ENCODE measurements at regions not wholly inside any gene's neighbourhood (a gene's known extent, or its start where the extent isn't known, plus 50 kb on each side); places are given as distances from the start of the nearest gene placed in this dataset.

DNA sequence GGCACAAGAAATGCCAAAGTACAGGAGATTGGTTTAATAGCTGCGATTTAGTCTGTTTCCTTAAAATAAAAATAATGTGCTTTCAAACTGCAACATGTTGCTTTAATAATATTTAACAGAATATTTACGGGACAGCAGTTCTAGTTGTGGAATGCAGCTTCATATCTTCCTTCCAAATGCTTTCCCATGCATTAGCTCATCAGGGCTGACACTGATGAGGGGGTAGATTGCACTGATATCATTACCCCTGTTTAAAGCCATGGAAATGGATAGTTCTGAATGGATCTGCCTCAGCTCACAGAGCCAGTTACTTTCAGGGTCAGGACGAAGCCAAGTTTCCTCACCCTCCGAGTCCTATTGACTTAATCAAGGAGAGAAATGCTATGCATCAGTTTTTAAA lies 93.2 kb upstream of the OSMR start:
- FAIRE-seq (no peak), DNase-seq (no peak), ATAC-seq (no peak)
- H3K36me3 ChIP-seq = no peaks in the 10 kb centered on the region
- 65 to 74% methylated on average over 4 of the region's 4 CpGs for WGBS, 2 donors
- no peaks in the 10 kb centered on the region for H3K27me3 ChIP-seq
- H3K27ac ChIP-seq = no peak overlapping the region
- H3K9me3 ChIP-seq = no peaks in the 10 kb centered on the region
- intact Hi-C loops (cut with DNase I) = no loop called here
- TF ChIP-seq, protein P1, sequence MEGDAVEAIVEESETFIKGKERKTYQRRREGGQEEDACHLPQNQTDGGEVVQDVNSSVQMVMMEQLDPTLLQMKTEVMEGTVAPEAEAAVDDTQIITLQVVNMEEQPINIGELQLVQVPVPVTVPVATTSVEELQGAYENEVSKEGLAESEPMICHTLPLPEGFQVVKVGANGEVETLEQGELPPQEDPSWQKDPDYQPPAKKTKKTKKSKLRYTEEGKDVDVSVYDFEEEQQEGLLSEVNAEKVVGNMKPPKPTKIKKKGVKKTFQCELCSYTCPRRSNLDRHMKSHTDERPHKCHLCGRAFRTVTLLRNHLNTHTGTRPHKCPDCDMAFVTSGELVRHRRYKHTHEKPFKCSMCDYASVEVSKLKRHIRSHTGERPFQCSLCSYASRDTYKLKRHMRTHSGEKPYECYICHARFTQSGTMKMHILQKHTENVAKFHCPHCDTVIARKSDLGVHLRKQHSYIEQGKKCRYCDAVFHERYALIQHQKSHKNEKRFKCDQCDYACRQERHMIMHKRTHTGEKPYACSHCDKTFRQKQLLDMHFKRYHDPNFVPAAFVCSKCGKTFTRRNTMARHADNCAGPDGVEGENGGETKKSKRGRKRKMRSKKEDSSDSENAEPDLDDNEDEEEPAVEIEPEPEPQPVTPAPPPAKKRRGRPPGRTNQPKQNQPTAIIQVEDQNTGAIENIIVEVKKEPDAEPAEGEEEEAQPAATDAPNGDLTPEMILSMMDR (IDR thresholded peaks at IDR 0.05) = no peak
- no peaks in the 10 kb centered on the region for H3K4me1 ChIP-seq
- no peak overlapping the region for H3K4me3 ChIP-seq

DNA sequence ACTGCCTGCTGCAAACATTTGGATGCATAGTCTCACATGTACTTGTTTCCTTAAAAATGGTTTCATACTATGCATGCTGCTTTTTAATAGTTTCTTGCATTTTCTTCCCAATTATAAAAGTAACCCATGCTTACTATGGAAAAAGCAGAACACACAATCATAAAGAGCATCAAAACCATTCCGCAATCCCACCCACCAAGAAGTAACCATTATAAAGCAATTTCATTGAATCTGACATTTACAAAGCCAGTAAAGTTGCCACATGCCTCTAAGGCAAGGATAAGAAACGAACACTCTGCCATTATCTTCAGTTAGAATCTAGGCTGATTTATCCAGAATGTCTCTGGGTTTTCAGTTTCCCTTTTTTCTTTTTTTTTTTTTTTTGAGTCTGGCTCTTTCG lies 92.7 kb upstream of the OSMR start:
- no peaks in the 10 kb centered on the region for H3K27me3 ChIP-seq
- H3K4me3 ChIP-seq = no peak overlapping the region
- no peaks in the 10 kb centered on the region for H3K9me3 ChIP-seq
- FAIRE-seq (no peak), ATAC-seq (no peak), DNase-seq (no peak)
- TF ChIP-seq, protein P1 (IDR thresholded peaks at IDR 0.05) = no peak
- H3K36me3 ChIP-seq = no peaks in the 10 kb centered on the region
- intact Hi-C loops (cut with DNase I) = no loop called here
- H3K27ac ChIP-seq = no peak overlapping the region
- WGBS, 2 donors = 70 to 80% methylated on average over 3 of the region's 3 CpGs
- no peaks in the 10 kb centered on the region for H3K4me1 ChIP-seq

DNA sequence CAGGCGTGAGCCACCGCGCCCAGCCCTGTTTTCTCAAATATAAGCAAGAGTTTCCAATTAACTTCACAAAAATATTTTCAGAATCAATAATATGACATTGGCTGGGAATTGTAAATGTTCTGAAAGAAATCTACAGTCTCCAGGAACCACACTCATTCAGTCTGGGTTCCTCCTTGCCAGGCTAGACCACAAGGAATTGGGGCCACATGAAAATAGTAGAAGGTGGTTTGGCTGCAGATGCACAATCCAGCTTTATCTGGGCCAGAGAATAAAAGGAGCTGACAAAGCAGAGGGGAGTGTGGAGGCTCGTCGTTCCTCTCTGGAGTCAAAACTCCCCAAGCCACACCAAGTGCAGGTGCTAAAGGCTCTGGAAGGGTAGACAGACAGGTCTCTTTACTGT lies 92.0 kb upstream of the OSMR start:
- ATAC-seq (no peak), FAIRE-seq (no peak), DNase-seq (no peak)
- no peak overlapping the region for H3K27ac ChIP-seq
- no peaks in the 10 kb centered on the region for H3K27me3 ChIP-seq
- no peaks in the 10 kb centered on the region for H3K36me3 ChIP-seq
- WGBS, 2 donors = 59 to 74% methylated on average over 5 of the region's 5 CpGs
- intact Hi-C loops (cut with DNase I) = no loop called here
- H3K4me3 ChIP-seq = no peak overlapping the region
- TF ChIP-seq, protein P1 (IDR thresholded peaks at IDR 0.05) = no peak
- H3K4me1 ChIP-seq = no peaks in the 10 kb centered on the region
- no peaks in the 10 kb centered on the region for H3K9me3 ChIP-seq

DNA sequence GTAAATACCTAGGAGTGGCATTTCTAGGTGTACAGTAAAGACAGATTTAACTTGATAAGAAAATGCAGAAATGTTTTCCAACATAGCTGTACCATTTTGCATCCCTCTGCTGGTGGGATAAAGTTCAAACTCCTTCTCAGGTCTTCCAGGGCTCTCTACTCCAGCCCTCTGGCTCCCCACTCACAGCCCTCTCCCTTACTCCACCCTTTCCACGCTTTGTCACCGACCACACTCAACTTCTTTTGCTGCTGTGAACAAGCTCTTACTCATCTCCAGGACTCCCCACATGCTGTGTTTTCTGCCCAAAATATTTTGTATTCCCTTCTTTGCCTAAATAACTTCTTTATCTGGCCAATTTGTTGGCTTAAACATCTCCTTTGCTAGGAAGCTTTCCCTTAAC lies 90.6 kb upstream of the OSMR start:
- Histone ChIP-seq H3K27me3 (no peaks in the 10 kb centered on the region), H3K4me1 (no peaks in the 10 kb centered on the region), H3K4me3 (no peak overlapping the region), H3K27ac (no peak overlapping the region), H3K36me3 (no peaks in the 10 kb centered on the region), H3K9me3 (no peaks in the 10 kb centered on the region)
- intact Hi-C loops (cut with DNase I) = no loop called here
- 59 to 70% methylated on average over 2 of the region's 2 CpGs for WGBS, 2 donors
- FAIRE-seq = no peak
- no peak for ATAC-seq
- TF ChIP-seq, protein P1 (IDR thresholded peaks at IDR 0.05) = no peak
- no peak for DNase-seq

DNA sequence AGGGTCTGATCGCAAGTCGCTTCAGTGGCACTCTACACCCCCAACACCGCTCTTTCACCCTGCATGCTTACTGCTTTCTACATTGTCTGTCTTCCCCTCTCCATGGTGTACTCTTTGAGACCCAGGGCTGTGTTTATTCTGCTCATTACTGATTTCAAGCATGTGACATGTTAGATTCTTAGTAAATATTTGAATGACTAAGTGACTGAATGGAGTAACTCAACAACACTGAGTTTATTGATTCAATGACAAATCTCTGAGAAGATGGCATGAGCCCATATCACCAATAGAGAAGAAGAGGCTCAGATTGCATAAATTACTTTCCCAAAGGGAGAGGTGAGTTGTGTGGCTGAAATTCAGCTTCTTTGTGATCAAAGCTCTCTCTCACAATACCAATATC lies 89.7 kb upstream of the OSMR start:
- no peak for DNase-seq
- no peak overlapping the region for H3K4me3 ChIP-seq
- H3K4me1 ChIP-seq = no peaks in the 10 kb centered on the region
- FAIRE-seq = no peak
- H3K36me3 ChIP-seq = no peaks in the 10 kb centered on the region
- TF ChIP-seq, protein P1 (IDR thresholded peaks at IDR 0.05) = no peak
- WGBS, 2 donors = 79 to 100% methylated on average over 3 of the region's 3 CpGs
- intact Hi-C loops (cut with DNase I) = no loop called here
- no peak overlapping the region for H3K27ac ChIP-seq
- H3K27me3 ChIP-seq = no peaks in the 10 kb centered on the region
- no peaks in the 10 kb centered on the region for H3K9me3 ChIP-seq
- no peak for ATAC-seq

Data from pancreas (tissue), 10 donors.